ENCODE measurements at regions not wholly inside any gene's neighbourhood (a gene's known extent, or its start where the extent isn't known, plus 50 kb on each side); places are given as distances from the start of the nearest gene placed in this dataset.

DNA sequence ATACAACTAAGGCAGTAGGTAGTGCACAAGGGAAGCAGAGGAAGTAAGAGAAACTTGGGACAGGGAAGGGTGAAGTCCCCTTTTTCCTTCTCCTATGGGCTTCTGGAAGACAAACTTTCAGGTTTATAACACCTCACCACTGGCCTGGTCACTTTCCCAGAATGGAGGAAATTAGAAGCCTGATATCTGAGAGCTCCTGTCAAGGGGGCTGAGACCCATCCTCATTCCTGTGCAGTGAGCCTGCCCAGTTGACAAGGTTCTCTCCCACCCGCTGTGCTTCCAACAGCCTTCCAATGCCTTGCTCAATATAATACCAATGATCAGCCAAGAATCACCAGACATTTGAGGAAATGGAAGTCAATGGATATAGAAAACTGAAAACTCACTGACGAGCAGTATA, 100.4 kb upstream of the YPEL5 start:
- DNase-seq (ENCODE audit: low read depth, low spot score) = no peak
- H3K27ac ChIP-seq = no peak overlapping the region

DNA sequence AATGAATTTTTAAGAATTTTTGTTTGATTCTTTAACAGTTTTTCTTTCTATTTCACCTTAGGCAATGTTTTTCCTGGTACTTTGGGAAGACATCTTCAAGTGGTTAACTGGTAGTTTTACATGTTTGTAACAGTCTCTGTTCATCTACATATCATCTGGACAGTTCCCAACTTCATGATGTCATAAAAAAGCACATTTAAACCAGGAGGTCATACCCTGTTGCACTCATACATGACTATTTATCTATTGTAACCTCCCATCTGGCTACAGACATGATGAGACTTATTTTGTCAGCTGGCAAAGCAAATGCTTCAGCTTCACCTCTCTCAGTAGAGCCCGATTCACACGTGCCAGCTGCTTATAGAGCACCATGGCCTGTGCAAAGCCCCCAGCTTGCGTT, 99.8 kb upstream of the YPEL5 start:
- no peak overlapping the region for H3K27ac ChIP-seq
- no peak for DNase-seq (ENCODE audit: low read depth, low spot score)

DNA sequence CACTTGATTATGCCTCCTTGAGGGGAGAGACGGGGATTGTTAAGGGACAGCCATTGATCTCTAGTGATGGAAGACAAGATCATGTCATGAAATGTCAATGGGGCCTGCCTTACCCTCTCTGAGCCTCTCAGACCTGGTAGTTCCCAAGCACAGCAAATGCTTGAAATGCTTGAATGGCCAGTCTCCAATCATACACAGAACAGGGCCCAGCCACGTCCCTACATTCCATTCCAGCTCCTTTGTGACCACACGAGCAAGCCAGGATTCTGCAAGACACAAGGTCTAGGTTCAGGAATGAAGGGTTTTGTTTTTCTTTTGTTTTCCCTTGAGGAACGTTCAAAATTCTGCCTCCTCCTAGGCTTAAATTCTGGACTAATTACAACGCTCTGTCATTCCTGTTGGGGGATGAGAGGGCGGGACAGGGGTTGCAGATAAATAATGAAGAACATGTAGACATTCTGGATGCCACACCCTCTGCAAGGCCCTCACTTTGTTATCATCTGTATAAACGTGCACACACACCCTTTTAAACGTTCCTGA, 98.1 kb upstream of the YPEL5 start:
- no peak overlapping the region for H3K27ac ChIP-seq
- DNase-seq (ENCODE audit: low read depth, low spot score) = no peak

DNA sequence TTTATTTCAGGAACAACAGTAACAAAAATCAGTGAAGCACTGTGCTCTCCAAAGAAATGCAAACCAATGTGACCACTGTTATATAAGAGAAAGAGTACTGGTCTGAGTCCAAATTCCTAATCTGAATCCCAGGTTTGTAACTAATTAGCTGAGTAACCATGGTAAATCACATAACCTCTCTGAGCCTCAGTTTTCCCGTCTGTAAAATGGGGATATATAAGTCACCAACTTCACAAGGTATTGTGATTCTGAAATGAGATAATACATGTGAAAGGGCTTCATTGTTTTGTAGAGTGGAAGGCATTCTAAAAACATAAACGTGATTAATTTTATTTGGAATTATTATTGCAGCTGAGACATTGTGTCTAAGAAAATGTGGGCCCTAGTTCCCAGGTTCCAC, 91.3 kb upstream of the YPEL5 start:
- no peak overlapping the region for H3K27ac ChIP-seq
- DNase-seq (ENCODE audit: low read depth, low spot score) = no peak

DNA sequence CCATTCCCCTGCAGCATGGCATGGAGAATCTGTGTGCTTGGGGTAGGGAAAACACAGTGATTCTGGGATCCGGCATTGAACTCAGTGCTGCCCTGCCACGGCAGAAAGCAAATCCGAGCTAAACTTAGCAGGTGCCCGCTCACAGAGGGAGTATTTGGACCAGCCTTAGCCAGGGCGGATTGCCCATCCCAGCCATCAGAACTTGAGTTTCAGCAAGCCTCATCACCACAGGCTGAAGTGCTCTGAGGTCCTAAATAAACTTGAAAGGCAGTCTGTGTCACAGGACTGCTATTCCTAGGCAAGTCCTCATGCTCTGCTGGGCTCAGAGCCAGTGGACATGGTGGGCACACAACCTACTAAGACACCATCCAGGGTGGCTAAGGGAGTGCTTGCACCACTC, 86.2 kb upstream of the YPEL5 start:
- no peak for DNase-seq (ENCODE audit: low read depth, low spot score)
- no peak overlapping the region for H3K27ac ChIP-seq

DNA sequence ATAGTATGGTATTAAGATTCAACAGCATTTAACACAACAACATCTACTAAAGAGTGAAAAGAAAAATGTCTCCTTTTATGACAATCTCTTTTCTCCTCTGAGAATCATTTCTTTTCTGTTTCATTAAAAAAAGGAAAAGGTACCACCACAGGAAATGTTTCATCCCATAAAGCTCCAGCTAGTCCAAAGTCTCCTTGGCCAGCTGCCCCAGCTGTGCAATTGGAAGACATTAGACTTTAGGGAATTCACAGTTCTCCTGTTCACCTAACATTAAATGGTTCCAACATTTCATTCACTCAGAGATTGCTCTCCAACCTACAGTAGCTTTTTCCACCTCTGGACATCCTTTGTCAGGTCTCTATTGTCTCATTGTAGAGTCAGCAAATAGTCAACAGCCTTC, 78.7 kb upstream of the YPEL5 start:
- no peak for DNase-seq (ENCODE audit: low read depth, low spot score)
- no peak overlapping the region for H3K27ac ChIP-seq

DNA sequence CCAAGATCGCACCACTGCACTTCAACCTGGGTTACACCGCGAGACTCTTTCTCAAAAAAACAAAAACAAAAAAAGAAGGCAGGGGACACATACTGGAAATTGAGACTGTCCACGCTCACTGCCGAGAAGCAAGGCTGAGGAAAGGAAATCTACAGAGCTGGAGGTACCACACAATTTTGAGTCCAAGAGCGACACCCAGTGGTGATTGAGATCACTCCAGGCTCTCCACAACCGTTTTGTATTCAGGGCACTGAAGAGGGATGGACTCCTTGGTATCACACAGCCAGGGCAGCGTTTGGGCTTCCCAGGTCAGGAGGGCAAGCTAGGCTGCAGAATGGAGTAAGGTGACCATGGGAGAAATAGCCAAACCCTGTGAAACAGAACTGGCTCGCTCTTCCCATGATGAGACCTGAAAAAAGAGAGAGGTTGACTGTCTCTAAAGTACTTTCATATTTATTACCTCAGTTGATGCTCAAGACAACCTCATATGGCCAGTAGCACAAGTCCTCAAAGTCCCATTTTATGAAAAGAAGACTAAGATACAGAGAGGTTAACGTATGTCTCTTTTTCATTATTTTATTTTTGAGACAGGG, 74.5 kb upstream of the YPEL5 start:
- H3K27ac ChIP-seq = no peak overlapping the region
- peak; percentile 10 for DNase-seq (ENCODE audit: low read depth, low spot score)

DNA sequence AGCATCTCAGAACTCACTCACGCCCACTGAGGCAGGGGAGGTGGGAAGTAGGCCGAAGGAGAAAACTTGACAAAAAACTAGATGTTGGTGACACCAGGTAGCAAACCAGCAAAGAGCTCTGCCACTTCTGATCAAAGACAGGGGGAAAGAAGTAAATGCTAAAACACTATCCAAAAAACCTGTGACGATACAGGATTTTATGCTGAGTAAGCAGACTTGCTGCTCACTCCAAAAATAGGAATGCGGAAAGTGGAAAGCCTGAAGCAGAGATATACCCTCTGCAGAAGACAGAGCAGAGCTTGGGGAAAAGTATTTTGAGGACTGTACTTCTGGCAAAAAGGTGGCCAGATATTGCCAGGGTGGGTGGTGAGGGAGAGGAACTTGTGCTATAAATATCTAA, 73.3 kb upstream of the YPEL5 start:
- no peak overlapping the region for H3K27ac ChIP-seq
- no peak for DNase-seq (ENCODE audit: low read depth, low spot score)

DNA sequence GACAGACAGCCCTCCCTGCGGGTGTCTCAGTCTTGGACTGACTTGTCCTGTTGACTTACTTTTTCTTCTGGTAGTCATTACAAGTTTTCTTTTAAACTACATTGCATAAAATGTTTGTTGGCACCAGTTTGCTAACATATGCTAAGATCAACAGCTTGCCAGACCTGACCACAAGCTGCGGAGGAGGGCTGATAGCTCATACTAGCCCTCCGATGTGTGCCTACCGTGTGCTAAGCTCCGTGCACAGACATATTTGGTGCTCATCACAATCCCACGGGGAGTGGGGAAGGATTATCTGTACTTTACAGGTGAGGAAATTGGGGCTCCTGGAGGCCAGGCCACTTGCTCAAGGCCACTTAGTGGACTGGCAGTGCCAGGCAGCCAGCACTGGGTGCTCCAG, 72.8 kb upstream of the YPEL5 start:
- H3K27ac ChIP-seq = no peak overlapping the region
- no peak for DNase-seq (ENCODE audit: low read depth, low spot score)

DNA sequence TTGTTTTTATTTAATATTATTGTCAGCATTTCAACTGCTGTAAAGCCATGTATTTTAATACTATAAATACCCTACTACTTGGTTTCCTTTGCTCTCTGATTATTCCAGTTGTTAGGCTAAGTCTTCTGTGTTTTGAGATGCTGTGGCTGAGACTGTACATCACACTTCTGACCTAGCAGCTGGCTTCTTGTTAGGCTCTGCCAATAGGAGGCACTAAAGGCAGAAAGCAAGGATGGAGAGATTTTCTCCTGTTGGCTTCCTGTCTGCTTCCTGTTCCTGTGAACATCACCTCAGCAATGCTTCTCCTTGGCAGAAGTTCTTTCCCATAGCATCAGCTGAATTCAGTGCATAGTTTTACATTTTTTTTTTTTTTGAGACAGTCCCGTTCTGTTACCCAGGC, 68.3 kb upstream of the YPEL5 start:
- no peak overlapping the region for H3K27ac ChIP-seq
- no peak for DNase-seq (ENCODE audit: low read depth, low spot score)

DNA sequence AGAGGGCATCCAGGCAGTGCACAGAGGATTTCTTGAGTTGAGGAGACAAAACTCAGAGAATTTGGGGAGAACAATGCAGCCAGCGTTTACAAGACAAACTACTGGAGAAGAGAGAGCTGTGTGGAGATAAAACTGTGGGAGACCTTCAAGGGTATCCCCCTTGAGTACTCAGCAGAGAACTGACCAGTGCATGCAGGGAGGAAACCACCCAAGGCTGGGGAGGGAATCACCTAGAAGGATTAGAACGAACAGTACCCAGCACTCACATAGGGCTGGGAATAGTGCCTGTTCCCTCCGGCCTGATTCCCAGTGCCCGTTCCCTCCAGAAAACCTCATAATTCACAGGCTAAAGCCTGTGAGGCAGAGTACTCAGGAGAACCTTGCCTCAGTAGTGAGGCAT, 61.9 kb upstream of the YPEL5 start:
- no peak overlapping the region for H3K27ac ChIP-seq
- no peak for DNase-seq (ENCODE audit: low read depth, low spot score)

DNA sequence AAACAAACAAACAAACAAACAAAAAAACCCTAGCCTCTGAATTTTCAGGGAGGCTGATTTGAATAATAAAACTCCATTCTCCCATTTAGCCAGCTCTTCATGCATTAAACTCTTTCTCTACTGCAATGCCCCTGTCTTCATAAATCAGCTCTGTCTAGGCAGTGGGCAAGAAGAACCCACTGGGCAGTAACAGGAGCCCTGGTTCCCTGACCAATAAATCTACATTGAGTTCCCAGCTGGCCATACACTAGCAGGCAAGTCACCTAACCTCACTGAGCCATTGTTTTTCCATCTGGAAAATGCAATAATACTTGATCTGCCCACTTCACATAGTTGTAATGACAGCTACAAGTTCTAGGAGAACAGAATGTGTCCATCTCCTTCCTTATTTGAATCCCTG, 57.6 kb upstream of the YPEL5 start:
- DNase-seq (ENCODE audit: low read depth, low spot score) = no peak
- no peak overlapping the region for H3K27ac ChIP-seq

DNA sequence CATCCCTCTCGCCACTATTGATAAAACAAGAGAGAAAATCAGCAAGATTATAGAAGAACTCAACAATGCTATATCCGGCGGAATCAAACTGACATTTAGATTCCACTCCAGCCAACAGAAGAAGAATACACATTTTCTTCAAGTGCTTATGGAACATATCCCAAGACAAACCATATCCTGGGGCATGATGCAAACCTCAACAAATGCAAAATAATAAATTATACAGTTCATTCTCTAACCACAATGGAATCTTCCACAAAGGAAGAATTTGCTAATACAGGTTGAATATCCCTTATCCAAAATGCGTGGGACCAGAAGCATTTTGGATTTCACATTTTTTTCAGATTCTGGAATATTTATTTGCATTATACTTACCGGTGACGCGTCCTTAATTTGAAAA, 51.4 kb upstream of the YPEL5 start:
- DNase-seq (ENCODE audit: low read depth, low spot score) = no peak
- H3K27ac ChIP-seq = no peak overlapping the region

DNA sequence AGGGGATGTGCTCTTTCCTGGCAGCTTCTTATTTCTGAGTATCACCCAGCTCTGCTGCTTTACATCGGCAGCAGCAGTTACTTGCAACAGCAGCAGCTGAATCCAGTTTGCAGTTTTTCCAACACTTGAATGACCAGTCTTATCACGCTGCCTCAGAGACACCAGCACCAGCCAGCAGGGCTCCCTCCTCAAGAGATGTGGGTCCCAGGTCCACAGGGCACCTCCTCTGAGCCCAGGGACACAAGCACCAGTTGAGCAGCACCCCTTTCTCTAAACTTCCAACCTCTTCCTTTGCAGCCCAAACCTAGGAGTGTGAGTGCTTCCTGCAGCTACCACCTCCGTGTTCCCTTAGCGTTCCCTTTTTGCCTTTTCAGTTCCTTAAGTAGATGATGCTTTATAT, 50.4 kb upstream of the YPEL5 start:
- no peak for DNase-seq (ENCODE audit: low read depth, low spot score)
- H3K27ac ChIP-seq = no peak overlapping the region
